ENCODE measurements at regions not wholly inside any gene's neighbourhood (a gene's known extent, or its start where the extent isn't known, plus 50 kb on each side); places are given as distances from the start of the nearest gene placed in this dataset.

DNA sequence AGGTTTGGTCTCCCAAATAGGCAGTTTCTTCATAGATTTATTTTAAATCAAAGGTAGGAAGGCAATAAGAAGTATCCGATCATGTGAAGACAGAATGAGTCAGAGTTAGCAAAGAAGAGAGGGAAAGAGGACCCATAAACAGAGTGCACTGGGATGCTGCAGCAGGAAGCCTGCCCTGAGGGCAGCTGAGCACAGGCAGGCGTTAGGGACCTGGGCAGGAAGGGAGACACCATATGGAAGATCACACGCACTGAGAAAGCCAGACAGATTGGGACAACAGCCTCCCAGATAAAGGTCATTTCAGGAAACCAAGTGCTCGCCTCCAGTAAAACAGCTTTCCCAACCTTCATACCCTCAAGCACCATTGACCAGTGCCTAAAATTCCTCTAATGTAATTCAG, 598.0 kb downstream of the EFNB2 start:
- Histone ChIP-seq H3K9ac (ENCODE audit: insufficient read length, low read depth) (no peak overlapping the region), H3K4me1 (ENCODE audit: insufficient read depth, insufficient read length) (peaks cover 1% of the 10 kb centered on the region), H3K9me3 (ENCODE audit: insufficient read depth, low read length) (no peaks in the 10 kb centered on the region), H3K36me3 (ENCODE audit: insufficient read depth, insufficient read length, low read length) (no peaks in the 10 kb centered on the region), H3K27me3 (ENCODE audit: insufficient read depth, insufficient read length) (no peaks in the 10 kb centered on the region), H3K4me3 (ENCODE audit: insufficient read length, low read depth) (no peak overlapping the region)
- DNase-seq (ENCODE audit: low read depth, low spot score): peak; percentile 8
- TF ChIP-seq SUZ12 (IDR thresholded peaks at IDR 0.05; ENCODE audit: extremely low read depth, insufficient read depth, insufficient read length): no peak
- TF ChIP-seq ZNF274 (IDR thresholded peaks at IDR 0.05; ENCODE audit: low read depth, low read length): no peak
- no peak for TF ChIP-seq YY1 (IDR thresholded peaks at IDR 0.05; ENCODE audit: insufficient read depth, insufficient read length)

DNA sequence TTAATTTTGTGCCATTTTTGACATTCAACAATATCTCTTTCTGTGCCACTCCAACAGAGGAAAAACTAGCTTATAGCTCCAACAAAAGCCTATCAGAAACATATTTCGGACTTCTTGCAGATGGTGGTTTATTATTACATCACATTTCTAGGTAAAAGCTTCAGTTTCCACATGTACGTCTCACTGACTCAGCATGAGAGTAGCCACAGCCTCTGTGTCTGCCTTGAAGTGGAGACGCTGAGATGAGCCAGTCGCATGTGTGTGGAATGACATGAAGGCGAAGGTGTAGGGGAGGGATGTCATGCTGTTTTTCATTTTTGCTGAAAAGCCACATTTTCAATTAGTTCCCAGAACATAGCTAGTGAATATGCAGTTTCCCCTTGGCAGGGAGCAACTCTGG, 598.6 kb downstream of the EFNB2 start:
- no peak for DNase-seq (ENCODE audit: low read depth, low spot score)
- TF ChIP-seq SUZ12 (IDR thresholded peaks at IDR 0.05; ENCODE audit: extremely low read depth, insufficient read depth, insufficient read length) (no peak), YY1 (IDR thresholded peaks at IDR 0.05; ENCODE audit: insufficient read depth, insufficient read length) (no peak), ZNF274 (IDR thresholded peaks at IDR 0.05; ENCODE audit: low read depth, low read length) (no peak)

DNA sequence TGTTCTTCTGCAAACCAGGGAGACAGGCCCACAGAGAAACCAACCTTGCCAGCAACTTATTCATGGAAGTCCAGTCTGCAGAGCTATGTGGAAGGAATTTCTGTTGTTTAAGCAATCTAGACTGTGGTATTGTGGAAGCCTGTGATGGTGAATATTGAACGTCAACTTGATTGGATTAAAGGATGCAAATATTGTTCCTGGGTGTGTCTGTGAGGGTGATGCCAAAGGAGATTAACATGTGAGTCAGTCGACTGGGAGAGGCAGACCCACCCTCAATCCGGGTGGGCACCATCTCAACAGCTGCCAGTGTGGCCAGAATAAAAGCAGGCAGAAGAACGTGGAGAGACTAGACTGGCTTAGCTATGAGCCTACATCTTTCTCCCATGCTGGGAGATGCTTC, 606.0 kb downstream of the EFNB2 start:
- no peak for DNase-seq (ENCODE audit: low read depth, low spot score)
- no peak overlapping the region for H3K4me3 ChIP-seq (ENCODE audit: insufficient read length, low read depth)
- no peaks in the 10 kb centered on the region for H3K27me3 ChIP-seq (ENCODE audit: insufficient read depth, insufficient read length)
- H3K36me3 ChIP-seq (ENCODE audit: insufficient read depth, insufficient read length, low read length): no peaks in the 10 kb centered on the region
- no peaks in the 10 kb centered on the region for H3K4me1 ChIP-seq (ENCODE audit: insufficient read depth, insufficient read length)
- no peaks in the 10 kb centered on the region for H3K9me3 ChIP-seq (ENCODE audit: insufficient read depth, low read length)
- no peak overlapping the region for H3K9ac ChIP-seq (ENCODE audit: insufficient read length, low read depth)
- no peak for TF ChIP-seq YY1 (IDR thresholded peaks at IDR 0.05; ENCODE audit: insufficient read depth, insufficient read length)
- TF ChIP-seq ZNF274 (IDR thresholded peaks at IDR 0.05; ENCODE audit: low read depth, low read length): no peak
- TF ChIP-seq SUZ12 (IDR thresholded peaks at IDR 0.05; ENCODE audit: extremely low read depth, insufficient read depth, insufficient read length): no peak

More for the DNA sequence above, 598.6 kb downstream of the EFNB2 start:
- no peaks in the 10 kb centered on the region for H3K9me3 ChIP-seq (ENCODE audit: insufficient read depth, low read length)
- H3K9ac ChIP-seq (ENCODE audit: insufficient read length, low read depth): no peak overlapping the region
- H3K4me3 ChIP-seq (ENCODE audit: insufficient read length, low read depth): no peak overlapping the region
- no peaks in the 10 kb centered on the region for H3K27me3 ChIP-seq (ENCODE audit: insufficient read depth, insufficient read length)
- H3K4me1 ChIP-seq (ENCODE audit: insufficient read depth, insufficient read length): peaks cover 1% of the 10 kb centered on the region
- H3K36me3 ChIP-seq (ENCODE audit: insufficient read depth, insufficient read length, low read length): no peaks in the 10 kb centered on the region

DNA sequence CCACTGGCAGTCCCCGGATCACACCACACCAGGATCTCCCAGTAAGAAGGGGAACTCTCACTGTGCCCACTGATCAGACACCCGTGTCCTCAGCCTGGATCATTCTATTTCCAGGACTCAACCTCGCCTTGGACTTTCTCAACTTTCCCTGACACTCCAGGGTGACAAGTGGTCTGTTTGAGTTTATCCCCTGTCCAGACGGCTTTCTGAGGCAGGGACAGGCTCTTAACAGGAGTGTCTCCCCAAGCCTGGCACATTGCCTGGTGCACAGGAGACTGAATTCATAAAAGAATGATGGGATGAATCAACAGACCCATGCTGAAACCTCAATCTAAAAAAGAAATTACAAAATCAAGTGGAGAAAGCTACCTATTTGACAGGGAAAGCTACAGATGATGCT, 606.6 kb downstream of the EFNB2 start:
- Histone ChIP-seq H3K27me3 (ENCODE audit: insufficient read depth, insufficient read length) (no peaks in the 10 kb centered on the region), H3K9ac (ENCODE audit: insufficient read length, low read depth) (no peak overlapping the region)
- DNase-seq (ENCODE audit: low read depth, low spot score): no peak

DNA sequence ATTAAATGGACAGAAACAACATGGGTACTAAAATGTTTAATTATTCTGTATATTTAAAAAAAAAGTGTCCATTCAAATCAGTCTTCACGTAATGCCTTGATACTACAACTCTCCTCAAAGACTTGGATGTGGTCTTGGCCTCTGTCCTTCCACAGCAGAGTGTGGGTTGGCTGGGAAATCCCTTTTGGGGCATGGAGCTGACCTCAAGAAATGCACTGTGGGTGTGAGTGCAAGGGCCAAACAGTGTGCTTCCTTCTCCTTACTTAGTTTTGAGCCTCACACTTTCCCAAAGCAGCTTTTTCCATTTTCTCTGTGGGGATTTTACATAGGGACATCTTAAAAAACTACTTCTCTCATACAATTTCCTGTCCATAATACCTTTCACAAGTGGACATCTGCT, 607.4 kb downstream of the EFNB2 start:
- no peak for DNase-seq (ENCODE audit: low read depth, low spot score)
- no peaks in the 10 kb centered on the region for H3K4me1 ChIP-seq (ENCODE audit: insufficient read depth, insufficient read length)
- H3K27me3 ChIP-seq (ENCODE audit: insufficient read depth, insufficient read length): no peaks in the 10 kb centered on the region
- H3K36me3 ChIP-seq (ENCODE audit: insufficient read depth, insufficient read length, low read length): no peaks in the 10 kb centered on the region
- H3K9me3 ChIP-seq (ENCODE audit: insufficient read depth, low read length): no peaks in the 10 kb centered on the region
- no peak for TF ChIP-seq ZNF274 (IDR thresholded peaks at IDR 0.05; ENCODE audit: low read depth, low read length)
- no peak for TF ChIP-seq SUZ12 (IDR thresholded peaks at IDR 0.05; ENCODE audit: extremely low read depth, insufficient read depth, insufficient read length)
- no peak for TF ChIP-seq YY1 (IDR thresholded peaks at IDR 0.05; ENCODE audit: insufficient read depth, insufficient read length)
- H3K4me3 ChIP-seq (ENCODE audit: insufficient read length, low read depth): no peak overlapping the region
- no peak overlapping the region for H3K9ac ChIP-seq (ENCODE audit: insufficient read length, low read depth)

More for the DNA sequence above, 606.6 kb downstream of the EFNB2 start:
- Histone ChIP-seq H3K9me3 (ENCODE audit: insufficient read depth, low read length) (no peaks in the 10 kb centered on the region), H3K4me1 (ENCODE audit: insufficient read depth, insufficient read length) (no peaks in the 10 kb centered on the region), H3K36me3 (ENCODE audit: insufficient read depth, insufficient read length, low read length) (no peaks in the 10 kb centered on the region), H3K4me3 (ENCODE audit: insufficient read length, low read depth) (no peak overlapping the region)
- TF ChIP-seq SUZ12 (IDR thresholded peaks at IDR 0.05; ENCODE audit: extremely low read depth, insufficient read depth, insufficient read length) (no peak), ZNF274 (IDR thresholded peaks at IDR 0.05; ENCODE audit: low read depth, low read length) (no peak), YY1 (IDR thresholded peaks at IDR 0.05; ENCODE audit: insufficient read depth, insufficient read length) (no peak)

DNA sequence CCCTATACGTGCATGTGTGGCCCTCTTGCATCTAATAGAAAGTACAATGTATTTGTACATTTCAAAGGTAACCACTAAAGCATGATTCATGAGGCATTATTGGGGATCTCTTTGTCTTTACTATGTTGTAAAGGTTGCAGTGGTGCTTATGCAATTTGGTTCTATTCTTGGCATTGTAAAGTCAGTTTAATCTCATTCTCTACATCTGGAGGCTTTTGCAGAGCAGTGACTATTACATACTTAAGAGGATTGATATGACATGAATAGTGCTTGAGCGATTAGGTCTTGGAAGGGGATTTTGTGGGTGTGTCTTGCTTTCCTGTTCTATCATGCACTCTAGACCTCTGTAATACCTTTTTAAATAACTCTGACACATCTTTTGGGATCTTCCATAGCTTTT, 610.0 kb downstream of the EFNB2 start:
- no peaks in the 10 kb centered on the region for H3K9me3 ChIP-seq (ENCODE audit: insufficient read depth, low read length)
- no peaks in the 10 kb centered on the region for H3K36me3 ChIP-seq (ENCODE audit: insufficient read depth, insufficient read length, low read length)
- no peak for DNase-seq (ENCODE audit: low read depth, low spot score)
- H3K4me3 ChIP-seq (ENCODE audit: insufficient read length, low read depth): no peak overlapping the region
- no peaks in the 10 kb centered on the region for H3K27me3 ChIP-seq (ENCODE audit: insufficient read depth, insufficient read length)
- H3K9ac ChIP-seq (ENCODE audit: insufficient read length, low read depth): no peak overlapping the region
- TF ChIP-seq ZNF274 (IDR thresholded peaks at IDR 0.05; ENCODE audit: low read depth, low read length): no peak
- TF ChIP-seq YY1 (IDR thresholded peaks at IDR 0.05; ENCODE audit: insufficient read depth, insufficient read length): no peak
- no peak for TF ChIP-seq SUZ12 (IDR thresholded peaks at IDR 0.05; ENCODE audit: extremely low read depth, insufficient read depth, insufficient read length)
- H3K4me1 ChIP-seq (ENCODE audit: insufficient read depth, insufficient read length): no peaks in the 10 kb centered on the region

DNA sequence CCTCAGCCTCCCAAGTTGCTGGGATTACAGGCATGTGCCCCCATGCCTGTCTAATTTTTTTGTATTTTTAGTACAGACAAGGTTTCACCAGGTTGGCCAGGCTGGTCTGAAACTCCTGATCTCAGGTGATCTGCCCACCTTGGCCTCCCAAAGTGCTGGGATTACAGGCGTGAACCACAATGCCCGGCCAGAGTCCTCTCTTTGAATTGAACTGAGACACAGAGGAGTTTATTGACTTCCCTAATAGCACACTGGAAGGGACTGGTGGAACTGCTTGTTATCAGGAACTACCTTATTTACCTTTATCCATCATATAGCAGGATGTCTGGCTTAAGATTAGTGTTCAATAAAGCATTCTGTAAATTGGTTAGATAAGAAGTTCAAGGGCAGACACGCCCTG, 613.8 kb downstream of the EFNB2 start:
- Histone ChIP-seq H3K9me3 (ENCODE audit: insufficient read depth, low read length) (no peaks in the 10 kb centered on the region), H3K9ac (ENCODE audit: insufficient read length, low read depth) (no peak overlapping the region), H3K27me3 (ENCODE audit: insufficient read depth, insufficient read length) (no peaks in the 10 kb centered on the region), H3K36me3 (ENCODE audit: insufficient read depth, insufficient read length, low read length) (no peaks in the 10 kb centered on the region), H3K4me3 (ENCODE audit: insufficient read length, low read depth) (no peak overlapping the region), H3K4me1 (ENCODE audit: insufficient read depth, insufficient read length) (no peaks in the 10 kb centered on the region)
- no peak for DNase-seq (ENCODE audit: low read depth, low spot score)
- no peak for TF ChIP-seq ZNF274 (IDR thresholded peaks at IDR 0.05; ENCODE audit: low read depth, low read length)
- no peak for TF ChIP-seq YY1 (IDR thresholded peaks at IDR 0.05; ENCODE audit: insufficient read depth, insufficient read length)

DNA sequence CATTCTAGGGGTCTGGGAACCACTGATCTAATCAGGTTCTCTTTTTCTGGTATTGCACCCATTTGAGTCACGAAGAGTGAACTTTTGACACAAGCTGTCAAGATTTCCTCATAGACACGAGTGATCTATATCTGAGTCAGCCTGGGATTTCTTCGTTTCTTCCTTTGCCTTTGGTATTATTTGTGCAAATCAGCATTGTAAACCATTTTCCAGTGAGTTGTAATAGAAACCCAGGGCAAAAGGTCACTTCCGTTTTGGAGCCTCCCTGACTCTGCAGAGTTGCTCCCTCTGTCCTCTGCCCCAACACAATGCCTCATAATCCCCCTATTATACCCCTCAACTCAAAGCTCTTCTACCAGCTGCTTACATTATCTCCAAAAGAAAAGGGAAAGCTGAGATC, 615.1 kb downstream of the EFNB2 start:
- TF ChIP-seq YY1 (IDR thresholded peaks at IDR 0.05; ENCODE audit: insufficient read depth, insufficient read length) (no peak), ZNF274 (IDR thresholded peaks at IDR 0.05; ENCODE audit: low read depth, low read length) (no peak), SUZ12 (IDR thresholded peaks at IDR 0.05; ENCODE audit: extremely low read depth, insufficient read depth, insufficient read length) (no peak)
- H3K9ac ChIP-seq (ENCODE audit: insufficient read length, low read depth): no peak overlapping the region
- peak; percentile 8 for DNase-seq (ENCODE audit: low read depth, low spot score)

More for the DNA sequence above, 615.1 kb downstream of the EFNB2 start:
- Histone ChIP-seq H3K9me3 (ENCODE audit: insufficient read depth, low read length) (no peaks in the 10 kb centered on the region), H3K4me3 (ENCODE audit: insufficient read length, low read depth) (no peak overlapping the region), H3K27me3 (ENCODE audit: insufficient read depth, insufficient read length) (no peaks in the 10 kb centered on the region), H3K36me3 (ENCODE audit: insufficient read depth, insufficient read length, low read length) (no peaks in the 10 kb centered on the region), H3K4me1 (ENCODE audit: insufficient read depth, insufficient read length) (no peaks in the 10 kb centered on the region)
